Caco-2 (cell line): ENCODE measurements at regions not wholly inside any gene's neighbourhood (a gene's known extent, or its start where the extent isn't known, plus 50 kb on each side); places are given as distances from the start of the nearest gene placed in this dataset.

ENCODE experiments used
- BruUV-seq: library from RNA; stranded (reverse); fragments of 400-500 nt; replicated peaks from 2 replicates; lab custom pipeline; 2021; lab: Mats Ljungman, UMichigan
- CTCF ChIA-PET: fragments of 300-600 bp; sonication (Branson Sonifier 250); formaldehyde crosslinking; loops from one replicate; lab custom pipeline; 2022; ENCODE audit warnings: antibody characterized with exemption; lab: Charles Lee
- POLR2A ChIA-PET: fragments of 300-600 bp; sonication (Branson Sonifier 250); formaldehyde crosslinking; loops from one replicate; lab custom pipeline; 2022; ENCODE audit warnings: antibody characterized with exemption; lab: Charles Lee
- DNase-seq, 2 experiments: peaks; one replicate each; pipeline versions ENCODE4 v3.0.0 to v3.0.0-alpha.2; 2020 to 2022
- H3K27me3 ChIP-seq: replicated peaks from 2 replicates; pipeline ENCODE4 v1.6.0; 2011; ENCODE audit warnings: low read length; ENCODE audit not compliant: control insufficient read depth, insufficient read depth
- H3K36me3 ChIP-seq: 2 replicates; pipeline ENCODE4 v1.5.1; 2011; ENCODE audit warnings: low read length; ENCODE audit not compliant: control insufficient read depth, insufficient read depth
- H3K4me1 ChIP-seq: fragments of 250-450 bp; sonication (Bioruptor Pico); 2 replicates; pipeline ENCODE4 v1.5.1; 2020; ENCODE audit warnings: mild to moderate bottlenecking
- H3K4me3 ChIP-seq: 2 replicates; pipeline ENCODE4 v1.5.1; 2011; ENCODE audit warnings: low read depth, mild to moderate bottlenecking, control low read depth, low read length
- H3K9me3 ChIP-seq: fragments of 250-450 bp; sonication (Bioruptor Pico); 2 replicates; pipeline ENCODE4 v1.5.1; 2020; ENCODE audit warnings: mild to moderate bottlenecking, moderate library complexity
- H3K27ac Mint-ChIP-seq: one replicate; pipeline ENCODE4 v1.8.0; 2022; ENCODE audit warnings: mixed read lengths; ENCODE audit not compliant: unreplicated experiment
- H3K27me3 Mint-ChIP-seq: one replicate; pipeline ENCODE4 v1.8.0; 2022; ENCODE audit warnings: mixed read lengths; ENCODE audit not compliant: insufficient read depth, unreplicated experiment
- H3K36me3 Mint-ChIP-seq: one replicate; pipeline ENCODE4 v1.8.0; 2022; ENCODE audit warnings: mild to moderate bottlenecking, mixed read lengths; ENCODE audit not compliant: insufficient read depth, unreplicated experiment
- H3K4me1 Mint-ChIP-seq: one replicate; pipeline ENCODE4 v1.8.0; 2022; ENCODE audit warnings: low read depth, mixed read lengths; ENCODE audit not compliant: unreplicated experiment
- H3K4me3 Mint-ChIP-seq: one replicate; pipeline ENCODE4 v1.8.0; 2022; ENCODE audit warnings: mild to moderate bottlenecking, moderate library complexity, mixed read lengths; ENCODE audit not compliant: unreplicated experiment
- H3K9me3 Mint-ChIP-seq: one replicate; pipeline ENCODE4 v1.8.0; 2022; ENCODE audit warnings: mixed read lengths; ENCODE audit not compliant: unreplicated experiment
- intact Hi-C: fragments of 100-400 bp; cut with micrococcal nuclease; formaldehyde crosslinking; loops from one replicate; pipeline ENCODE4 v1.10.0; 2022; ENCODE audit not compliant: unreplicated experiment
- TF ChIP-seq, protein P1 (sequence below), 2 experiments: fragments of 200-600 bp in 1 of 2; IDR thresholded peaks; 1 replicate in 1 of 2; 2 replicates in 1 of 2; pipeline versions ENCODE4 v1.5.1 to v1.8.0; 2011 to 2022; ENCODE audit warnings: antibody characterized with exemption in 1 of 2, control low read depth in 1 of 2, inconsistent platforms in 1 of 2, low read depth in 1 of 2, low read length in 1 of 2, mild to moderate bottlenecking in 1 of 2, moderate library complexity in 1 of 2; ENCODE audit not compliant: insufficient read depth in 1 of 2, severe bottlenecking in 1 of 2, unreplicated experiment in 1 of 2

DNA sequence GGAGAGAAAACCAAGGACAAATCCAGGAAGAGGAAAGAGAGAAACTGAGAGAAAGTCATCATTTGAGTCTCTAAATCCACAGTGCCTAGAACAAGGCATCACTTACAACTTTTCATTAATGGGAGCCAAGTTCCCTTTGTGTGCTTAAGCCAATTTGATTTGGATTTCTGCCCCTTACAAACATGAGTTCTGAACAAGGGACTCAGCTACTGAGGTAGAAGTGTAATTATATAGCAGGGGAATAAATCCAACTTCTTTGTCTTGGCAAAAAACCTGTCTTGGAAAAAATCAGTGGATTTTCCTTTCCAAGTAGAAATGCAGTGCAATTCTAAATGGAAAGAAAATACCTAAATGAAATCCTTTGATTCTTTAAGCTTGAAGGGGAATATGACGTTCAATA is 307.2 kb upstream of the CNTN3 start:
- Histone ChIP-seq H3K9me3 (no peaks in the 10 kb centered on the region), H3K4me3 (no peak overlapping the region), H3K4me1 (no peaks in the 10 kb centered on the region), H3K36me3 (no peaks in the 10 kb centered on the region), H3K27me3 (no peaks in the 10 kb centered on the region)
- Mint-ChIP-seq H3K36me3 (no peaks in the 10 kb centered on the region), H3K4me3 (no peak overlapping the region), H3K27ac (no peak overlapping the region), H3K4me1 (no peaks in the 10 kb centered on the region), H3K9me3 (no peaks in the 10 kb centered on the region), H3K27me3 (peaks cover 3% of the 10 kb centered on the region)
- TF ChIP-seq, protein P1, sequence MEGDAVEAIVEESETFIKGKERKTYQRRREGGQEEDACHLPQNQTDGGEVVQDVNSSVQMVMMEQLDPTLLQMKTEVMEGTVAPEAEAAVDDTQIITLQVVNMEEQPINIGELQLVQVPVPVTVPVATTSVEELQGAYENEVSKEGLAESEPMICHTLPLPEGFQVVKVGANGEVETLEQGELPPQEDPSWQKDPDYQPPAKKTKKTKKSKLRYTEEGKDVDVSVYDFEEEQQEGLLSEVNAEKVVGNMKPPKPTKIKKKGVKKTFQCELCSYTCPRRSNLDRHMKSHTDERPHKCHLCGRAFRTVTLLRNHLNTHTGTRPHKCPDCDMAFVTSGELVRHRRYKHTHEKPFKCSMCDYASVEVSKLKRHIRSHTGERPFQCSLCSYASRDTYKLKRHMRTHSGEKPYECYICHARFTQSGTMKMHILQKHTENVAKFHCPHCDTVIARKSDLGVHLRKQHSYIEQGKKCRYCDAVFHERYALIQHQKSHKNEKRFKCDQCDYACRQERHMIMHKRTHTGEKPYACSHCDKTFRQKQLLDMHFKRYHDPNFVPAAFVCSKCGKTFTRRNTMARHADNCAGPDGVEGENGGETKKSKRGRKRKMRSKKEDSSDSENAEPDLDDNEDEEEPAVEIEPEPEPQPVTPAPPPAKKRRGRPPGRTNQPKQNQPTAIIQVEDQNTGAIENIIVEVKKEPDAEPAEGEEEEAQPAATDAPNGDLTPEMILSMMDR (IDR thresholded peaks at IDR 0.05; ENCODE audit: insufficient read depth in 1 of 2, low read depth in 1 of 2, low read length in 1 of 2, severe bottlenecking in 1 of 2, unreplicated experiment in 1 of 2), result no peak
- intact Hi-C loops, result no loop called here
- CTCF ChIA-PET, result no interaction called here
- POLR2A ChIA-PET, result no interaction called here
- no TSS peak for BruUV-seq
- DNase-seq, result no peak

DNA sequence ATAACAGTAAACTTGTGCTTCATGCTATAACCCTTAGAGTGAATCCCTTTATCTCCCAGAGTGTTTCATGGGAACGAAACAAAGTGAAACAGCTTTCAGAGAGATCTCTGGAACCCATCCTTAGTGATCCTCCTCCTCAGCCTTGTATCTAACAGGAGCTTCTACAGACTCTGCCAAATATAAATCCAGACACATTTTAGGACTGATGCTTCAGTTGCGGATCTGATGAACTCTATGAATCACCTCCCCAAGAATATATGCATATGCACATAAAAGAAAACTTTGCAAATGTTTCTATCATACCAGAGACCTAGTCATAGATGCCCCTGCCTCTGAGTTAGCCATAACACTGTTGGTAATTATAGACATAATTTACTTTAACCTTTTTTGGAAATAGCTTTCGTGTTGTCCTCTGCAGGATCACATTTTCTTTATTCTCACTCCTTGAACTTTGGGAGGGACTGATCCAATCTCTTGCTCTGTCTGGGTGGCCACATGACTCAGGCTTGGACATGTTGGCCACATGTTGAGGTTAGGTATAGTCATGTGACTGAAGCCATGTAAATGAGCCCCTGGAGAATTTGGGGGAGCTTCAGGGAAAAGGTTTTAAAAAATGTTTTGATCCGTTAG is 306.4 kb upstream of the CNTN3 start:
- intact Hi-C loops, result no loop called here
- Mint-ChIP-seq H3K4me1 (no peaks in the 10 kb centered on the region), H3K4me3 (no peak overlapping the region), H3K27ac (no peak overlapping the region), H3K36me3 (no peaks in the 10 kb centered on the region), H3K9me3 (no peaks in the 10 kb centered on the region), H3K27me3 (peaks cover 3% of the 10 kb centered on the region)
- no peak for DNase-seq
- TF ChIP-seq, protein P1 (IDR thresholded peaks at IDR 0.05; ENCODE audit: insufficient read depth in 1 of 2, low read depth in 1 of 2, low read length in 1 of 2, severe bottlenecking in 1 of 2, unreplicated experiment in 1 of 2), result no peak
- ChIA-PET POLR2A (no interaction called here), CTCF (no interaction called here)
- H3K4me3 ChIP-seq, result no peak overlapping the region
- no peaks in the 10 kb centered on the region for H3K9me3 ChIP-seq
- BruUV-seq, result no TSS peak
- no peaks in the 10 kb centered on the region for H3K27me3 ChIP-seq
- no peaks in the 10 kb centered on the region for H3K36me3 ChIP-seq
- no peaks in the 10 kb centered on the region for H3K4me1 ChIP-seq

DNA sequence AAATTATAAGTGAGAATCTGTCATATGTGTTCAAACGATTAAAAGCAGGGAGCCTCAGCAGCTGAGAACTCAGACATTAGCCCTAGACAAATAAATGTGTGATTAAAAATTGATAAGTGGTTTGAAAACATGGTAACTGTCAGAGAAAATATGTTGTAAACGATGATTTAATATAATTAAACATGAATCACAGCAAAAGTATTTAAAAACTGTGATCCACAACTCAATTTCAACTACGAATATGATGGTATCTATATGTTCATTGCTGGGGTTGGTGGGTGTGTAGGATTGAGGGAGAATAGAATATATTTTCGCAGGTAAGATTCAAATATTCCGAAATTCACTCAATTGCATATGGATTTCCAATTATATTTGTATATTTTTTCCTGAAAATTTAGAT is 302.2 kb upstream of the CNTN3 start:
- no peaks in the 10 kb centered on the region for H3K9me3 ChIP-seq
- Mint-ChIP-seq H3K4me3 (no peak overlapping the region), H3K27me3 (peaks cover 3% of the 10 kb centered on the region), H3K27ac (no peak overlapping the region), H3K4me1 (no peaks in the 10 kb centered on the region), H3K9me3 (no peaks in the 10 kb centered on the region), H3K36me3 (no peaks in the 10 kb centered on the region)
- intact Hi-C loops, result no loop called here
- TF ChIP-seq, protein P1 (IDR thresholded peaks at IDR 0.05; ENCODE audit: insufficient read depth in 1 of 2, low read depth in 1 of 2, low read length in 1 of 2, severe bottlenecking in 1 of 2, unreplicated experiment in 1 of 2), result no peak
- no TSS peak for BruUV-seq
- H3K27me3 ChIP-seq, result no peaks in the 10 kb centered on the region
- H3K4me1 ChIP-seq, result no peaks in the 10 kb centered on the region
- ChIA-PET CTCF (no interaction called here), POLR2A (no interaction called here)
- DNase-seq, result no peak
- no peak overlapping the region for H3K4me3 ChIP-seq
- H3K36me3 ChIP-seq, result no peaks in the 10 kb centered on the region
